ENCODE measurements at regions not wholly inside any gene's neighbourhood (a gene's known extent, or its start where the extent isn't known, plus 50 kb on each side); places are given as distances from the start of the nearest gene placed in this dataset.

GRCh38 chr13:81795710-81796109 is 1454.8 kb upstream of the SPRY2 start:
- H3K4me1 ChIP-seq: no peaks in the 10 kb centered on the region
- no peaks in the 10 kb centered on the region for H3K36me3 ChIP-seq
- TF ChIP-seq POLR2A (IDR thresholded peaks at IDR 0.05): no peak
- DNase-seq: no peak
- H3K4me3 ChIP-seq: no peak overlapping the region
- intact Hi-C loops (cut with DNase I; ENCODE audit: low total_unique reads): no loop called here
- H3K27ac ChIP-seq: no peak overlapping the region
- no peaks in the 10 kb centered on the region for H3K9me3 ChIP-seq
- no peaks in the 10 kb centered on the region for H3K27me3 ChIP-seq

- Histone ChIP-seq H3K4me3 (no peak overlapping the region), H3K27me3 (no peaks in the 10 kb centered on the region), H3K27ac (no peak overlapping the region), H3K9me3 (no peaks in the 10 kb centered on the region), H3K36me3 (no peaks in the 10 kb centered on the region), H3K4me1 (no peaks in the 10 kb centered on the region)
- no peak for TF ChIP-seq POLR2A (IDR thresholded peaks at IDR 0.05)
- TF ChIP-seq, protein P1, sequence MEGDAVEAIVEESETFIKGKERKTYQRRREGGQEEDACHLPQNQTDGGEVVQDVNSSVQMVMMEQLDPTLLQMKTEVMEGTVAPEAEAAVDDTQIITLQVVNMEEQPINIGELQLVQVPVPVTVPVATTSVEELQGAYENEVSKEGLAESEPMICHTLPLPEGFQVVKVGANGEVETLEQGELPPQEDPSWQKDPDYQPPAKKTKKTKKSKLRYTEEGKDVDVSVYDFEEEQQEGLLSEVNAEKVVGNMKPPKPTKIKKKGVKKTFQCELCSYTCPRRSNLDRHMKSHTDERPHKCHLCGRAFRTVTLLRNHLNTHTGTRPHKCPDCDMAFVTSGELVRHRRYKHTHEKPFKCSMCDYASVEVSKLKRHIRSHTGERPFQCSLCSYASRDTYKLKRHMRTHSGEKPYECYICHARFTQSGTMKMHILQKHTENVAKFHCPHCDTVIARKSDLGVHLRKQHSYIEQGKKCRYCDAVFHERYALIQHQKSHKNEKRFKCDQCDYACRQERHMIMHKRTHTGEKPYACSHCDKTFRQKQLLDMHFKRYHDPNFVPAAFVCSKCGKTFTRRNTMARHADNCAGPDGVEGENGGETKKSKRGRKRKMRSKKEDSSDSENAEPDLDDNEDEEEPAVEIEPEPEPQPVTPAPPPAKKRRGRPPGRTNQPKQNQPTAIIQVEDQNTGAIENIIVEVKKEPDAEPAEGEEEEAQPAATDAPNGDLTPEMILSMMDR (IDR thresholded peaks at IDR 0.05): no peak
- intact Hi-C loops (cut with DNase I; ENCODE audit: low total_unique reads): no loop called here
- DNase-seq: no peak
Measured at GRCh38 chr13:81791641-81792040, 1450.7 kb upstream of the SPRY2 start.

DNA sequence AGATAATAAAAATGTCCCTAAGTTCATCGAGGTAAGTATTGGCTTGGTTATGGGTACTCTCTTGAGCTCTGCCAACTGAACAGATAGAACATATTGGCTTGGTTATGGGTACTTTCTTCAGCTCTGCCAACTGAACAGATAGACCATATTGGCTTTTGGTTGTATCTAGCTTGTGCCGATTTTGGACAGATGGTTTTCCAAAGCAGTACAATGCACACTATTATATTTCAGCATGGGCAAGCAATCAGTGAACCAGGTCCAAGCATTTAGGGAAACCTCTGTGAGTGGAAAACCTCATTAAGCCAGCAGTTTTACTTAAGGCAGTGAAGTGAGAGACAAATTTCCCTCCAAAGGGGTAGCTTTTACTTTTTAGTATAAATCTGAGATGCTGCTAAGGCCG is 1440.5 kb upstream of the SPRY2 start:
- Histone ChIP-seq H3K36me3 (no peaks in the 10 kb centered on the region), H3K9me3 (no peaks in the 10 kb centered on the region), H3K27me3 (no peaks in the 10 kb centered on the region), H3K27ac (no peak overlapping the region), H3K4me3 (no peak overlapping the region), H3K4me1 (no peaks in the 10 kb centered on the region)
- DNase-seq: no peak
- no peak for TF ChIP-seq POLR2A (IDR thresholded peaks at IDR 0.05)
- TF ChIP-seq, protein P1 (IDR thresholded peaks at IDR 0.05): no peak
- intact Hi-C loops (cut with DNase I; ENCODE audit: low total_unique reads): no loop called here

- no peaks in the 10 kb centered on the region for H3K27me3 ChIP-seq
- no peaks in the 10 kb centered on the region for H3K9me3 ChIP-seq
- intact Hi-C loops (cut with DNase I; ENCODE audit: low total_unique reads): no loop called here
- no peak for TF ChIP-seq POLR2A (IDR thresholded peaks at IDR 0.05)
- TF ChIP-seq, protein P1 (IDR thresholded peaks at IDR 0.05): no peak
- DNase-seq: no peak
- H3K27ac ChIP-seq: no peak overlapping the region
- no peaks in the 10 kb centered on the region for H3K4me1 ChIP-seq
- no peak overlapping the region for H3K4me3 ChIP-seq
- H3K36me3 ChIP-seq: no peaks in the 10 kb centered on the region
Measured at GRCh38 chr13:81779876-81780275, 1439.0 kb upstream of the SPRY2 start.

GRCh38 chr13:81778350-81778749 is 1437.4 kb upstream of the SPRY2 start:
- H3K27ac ChIP-seq: no peak overlapping the region
- TF ChIP-seq POLR2A (IDR thresholded peaks at IDR 0.05): no peak
- TF ChIP-seq, protein P1 (IDR thresholded peaks at IDR 0.05): no peak
- H3K9me3 ChIP-seq: no peaks in the 10 kb centered on the region
- no peaks in the 10 kb centered on the region for H3K27me3 ChIP-seq
- no peaks in the 10 kb centered on the region for H3K36me3 ChIP-seq
- H3K4me3 ChIP-seq: no peak overlapping the region
- DNase-seq: no peak
- H3K4me1 ChIP-seq: no peaks in the 10 kb centered on the region
- intact Hi-C loops (cut with DNase I; ENCODE audit: low total_unique reads): no loop called here

- Histone ChIP-seq H3K4me3 (no peak overlapping the region), H3K27me3 (no peaks in the 10 kb centered on the region), H3K4me1 (no peaks in the 10 kb centered on the region), H3K36me3 (no peaks in the 10 kb centered on the region), H3K27ac (no peak overlapping the region), H3K9me3 (no peaks in the 10 kb centered on the region)
- intact Hi-C loops (cut with DNase I; ENCODE audit: low total_unique reads): no loop called here
- DNase-seq: no peak
- TF ChIP-seq, protein P1 (IDR thresholded peaks at IDR 0.05): no peak
- no peak for TF ChIP-seq POLR2A (IDR thresholded peaks at IDR 0.05)
Measured at GRCh38 chr13:81773263-81773662, 1432.3 kb upstream of the SPRY2 start.
